ENCODE measurements at regions not wholly inside any gene's neighbourhood (a gene's known extent, or its start where the extent isn't known, plus 50 kb on each side); places are given as distances from the start of the nearest gene placed in this dataset.

DNA sequence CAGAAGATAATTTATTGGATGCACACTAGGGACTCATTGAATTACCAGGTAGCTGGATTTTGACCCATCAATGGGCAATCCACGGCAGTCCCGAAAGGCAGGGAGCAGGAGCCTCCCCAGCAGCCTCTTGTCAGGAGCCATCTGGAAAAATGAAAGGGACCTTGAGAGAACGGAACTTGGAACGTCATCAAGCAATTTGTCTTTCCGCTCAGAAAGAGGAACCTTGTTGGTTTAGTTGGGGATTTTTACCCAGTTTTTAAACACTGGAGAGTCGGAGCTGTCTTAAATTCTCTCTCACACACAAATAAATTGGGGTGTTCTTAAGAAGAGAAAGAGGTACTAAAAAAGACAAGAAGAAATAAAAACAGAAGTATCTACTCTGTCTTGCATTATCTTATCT, 1351.7 kb upstream of the TMEM132C start:
- TF ChIP-seq, protein P1, sequence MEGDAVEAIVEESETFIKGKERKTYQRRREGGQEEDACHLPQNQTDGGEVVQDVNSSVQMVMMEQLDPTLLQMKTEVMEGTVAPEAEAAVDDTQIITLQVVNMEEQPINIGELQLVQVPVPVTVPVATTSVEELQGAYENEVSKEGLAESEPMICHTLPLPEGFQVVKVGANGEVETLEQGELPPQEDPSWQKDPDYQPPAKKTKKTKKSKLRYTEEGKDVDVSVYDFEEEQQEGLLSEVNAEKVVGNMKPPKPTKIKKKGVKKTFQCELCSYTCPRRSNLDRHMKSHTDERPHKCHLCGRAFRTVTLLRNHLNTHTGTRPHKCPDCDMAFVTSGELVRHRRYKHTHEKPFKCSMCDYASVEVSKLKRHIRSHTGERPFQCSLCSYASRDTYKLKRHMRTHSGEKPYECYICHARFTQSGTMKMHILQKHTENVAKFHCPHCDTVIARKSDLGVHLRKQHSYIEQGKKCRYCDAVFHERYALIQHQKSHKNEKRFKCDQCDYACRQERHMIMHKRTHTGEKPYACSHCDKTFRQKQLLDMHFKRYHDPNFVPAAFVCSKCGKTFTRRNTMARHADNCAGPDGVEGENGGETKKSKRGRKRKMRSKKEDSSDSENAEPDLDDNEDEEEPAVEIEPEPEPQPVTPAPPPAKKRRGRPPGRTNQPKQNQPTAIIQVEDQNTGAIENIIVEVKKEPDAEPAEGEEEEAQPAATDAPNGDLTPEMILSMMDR (IDR thresholded peaks at IDR 0.05) = no peak
- TF ChIP-seq POLR2A (IDR thresholded peaks at IDR 0.05) = no peak
